MM.1S (cell line): ENCODE measurements at regions not wholly inside any gene's neighbourhood (a gene's known extent, or its start where the extent isn't known, plus 50 kb on each side); places are given as distances from the start of the nearest gene placed in this dataset.

Experiments used
- EZH2 ChIP-seq: fragments of 300-600 bp; sonication (generic); optimal IDR thresholded peaks from 2 replicates; pipeline ENCODE3; 2017; ENCODE audit warnings: low read depth, mild to moderate bottlenecking, antibody characterized with exemption, low read length, mixed read lengths
- TF ChIP-seq, protein P1 (sequence below): fragments of 300-600 bp; sonication (generic); IDR thresholded peaks from 2 replicates; pipeline ENCODE4 v1.5.1; 2016; ENCODE audit warnings: antibody characterized with exemption, low read length, mixed read lengths

DNA sequence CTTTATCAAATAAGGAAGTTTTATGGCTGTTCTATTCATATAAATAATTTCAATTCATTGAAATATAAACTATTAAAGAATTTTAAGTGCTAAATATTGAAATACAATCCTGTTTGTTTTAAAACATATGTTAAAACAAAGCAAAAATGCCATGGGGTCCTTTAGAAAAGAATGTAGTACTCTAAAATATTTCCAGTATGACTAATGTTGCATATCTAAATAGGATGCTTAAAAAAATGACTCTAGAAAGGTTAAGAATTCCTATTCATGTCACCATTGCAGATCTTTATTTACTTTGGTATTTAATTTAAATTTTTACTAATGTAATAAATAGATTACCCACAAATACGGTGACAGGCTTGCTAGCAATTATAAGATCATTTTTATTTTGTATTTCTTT is 132.3 kb downstream of the ZNF608 start:
- TF ChIP-seq, protein P1, sequence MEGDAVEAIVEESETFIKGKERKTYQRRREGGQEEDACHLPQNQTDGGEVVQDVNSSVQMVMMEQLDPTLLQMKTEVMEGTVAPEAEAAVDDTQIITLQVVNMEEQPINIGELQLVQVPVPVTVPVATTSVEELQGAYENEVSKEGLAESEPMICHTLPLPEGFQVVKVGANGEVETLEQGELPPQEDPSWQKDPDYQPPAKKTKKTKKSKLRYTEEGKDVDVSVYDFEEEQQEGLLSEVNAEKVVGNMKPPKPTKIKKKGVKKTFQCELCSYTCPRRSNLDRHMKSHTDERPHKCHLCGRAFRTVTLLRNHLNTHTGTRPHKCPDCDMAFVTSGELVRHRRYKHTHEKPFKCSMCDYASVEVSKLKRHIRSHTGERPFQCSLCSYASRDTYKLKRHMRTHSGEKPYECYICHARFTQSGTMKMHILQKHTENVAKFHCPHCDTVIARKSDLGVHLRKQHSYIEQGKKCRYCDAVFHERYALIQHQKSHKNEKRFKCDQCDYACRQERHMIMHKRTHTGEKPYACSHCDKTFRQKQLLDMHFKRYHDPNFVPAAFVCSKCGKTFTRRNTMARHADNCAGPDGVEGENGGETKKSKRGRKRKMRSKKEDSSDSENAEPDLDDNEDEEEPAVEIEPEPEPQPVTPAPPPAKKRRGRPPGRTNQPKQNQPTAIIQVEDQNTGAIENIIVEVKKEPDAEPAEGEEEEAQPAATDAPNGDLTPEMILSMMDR = no peak
- no peak for TF ChIP-seq EZH2
